OCI-LY7 (cell line): ENCODE measurements at regions not wholly inside any gene's neighbourhood (a gene's known extent, or its start where the extent isn't known, plus 50 kb on each side); places are given as distances from the start of the nearest gene placed in this dataset.

ENCODE experiments used
- BruUV-seq: library from RNA; stranded (reverse); fragments of 400-500 nt; replicated peaks from 2 replicates; lab custom pipeline; 2021; lab: Mats Ljungman, UMichigan
- CTCF ChIA-PET: fragments of 300-600 bp; sonication (Branson Sonifier 250); formaldehyde crosslinking; loops from one replicate; lab custom pipeline; 2022; ENCODE audit warnings: antibody characterized with exemption; ENCODE audit not compliant: unreplicated experiment; lab: Charles Lee
- POLR2A ChIA-PET: fragments of 300-600 bp; sonication (Branson Sonifier 250); formaldehyde crosslinking; loops from one replicate; lab custom pipeline; 2022; ENCODE audit warnings: antibody characterized with exemption; lab: Charles Lee
- DNase-seq: peaks from one replicate; pipeline ENCODE4 v3.0.0-alpha.2; 2015; ENCODE audit warnings: low spot score
- H2AFZ ChIP-seq: fragments of 200-600 bp; sonication (generic), shearing (Covaris generic); 2 replicates; pipeline ENCODE4 v1.6.1; 2014; ENCODE audit warnings: mild to moderate bottlenecking, antibody characterized with exemption, low read length, moderate library complexity
- H3K27ac ChIP-seq: fragments of 200-600 bp; sonication (generic); 2 replicates; pipeline ENCODE4 v1.5.1; 2014; ENCODE audit warnings: mixed run types, low read depth, mild to moderate bottlenecking, moderate library complexity, low read length, inconsistent platforms; ENCODE audit not compliant: poor library complexity, severe bottlenecking
- H3K36me3 ChIP-seq: fragments of 200-600 bp; sonication (generic); 2 replicates; pipeline ENCODE4 v1.6.1; 2014; ENCODE audit warnings: mild to moderate bottlenecking, antibody characterized with exemption, low read length, moderate library complexity, mixed read lengths; ENCODE audit not compliant: insufficient read depth
- H3K4me1 ChIP-seq: fragments of 200-600 bp; sonication (generic); 2 replicates; pipeline ENCODE4 v1.5.1; 2014; ENCODE audit warnings: mild to moderate bottlenecking, low read length; ENCODE audit not compliant: insufficient read depth, poor library complexity, severe bottlenecking
- H3K4me2 ChIP-seq: fragments of 200-600 bp; sonication (generic); 2 replicates; pipeline ENCODE4 v1.6.1; 2014; ENCODE audit warnings: mild to moderate bottlenecking, low read length
- H3K4me3 ChIP-seq: fragments of 200-600 bp; sonication (generic); 2 replicates; pipeline ENCODE4 v1.5.1; 2014; ENCODE audit warnings: mild to moderate bottlenecking, low read depth, low read length; ENCODE audit not compliant: poor library complexity, severe bottlenecking
- H3K79me2 ChIP-seq: fragments of 200-600 bp; sonication (generic); 2 replicates; pipeline ENCODE4 v1.6.1; 2016; ENCODE audit warnings: low read depth, mild to moderate bottlenecking, low read length, moderate library complexity, mixed read lengths; ENCODE audit not compliant: insufficient read depth
- H3K9me2 ChIP-seq: fragments of 200-600 bp; sonication (generic); 2 replicates; pipeline ENCODE4 v1.6.1; 2016; ENCODE audit warnings: mild to moderate bottlenecking, low read length, mixed read lengths; ENCODE audit not compliant: insufficient read depth
- H3K9me3 ChIP-seq: fragments of 200-600 bp; sonication (generic); 2 replicates; pipeline ENCODE4 v1.6.1; 2014; ENCODE audit warnings: mild to moderate bottlenecking, mixed run types, low read length, mixed read lengths
- H4K20me1 ChIP-seq: fragments of 200-600 bp; sonication (generic); 2 replicates; pipeline ENCODE4 v1.6.1; 2014; ENCODE audit warnings: mild to moderate bottlenecking, antibody characterized with exemption, low read length, moderate library complexity, mixed read lengths; ENCODE audit not compliant: insufficient read depth
- CTCF ChIP-seq: fragments of 200-600 bp; sonication (generic); conservative IDR thresholded peaks from 2 replicates; pipeline ENCODE4 v1.5.1; 2014; ENCODE audit warnings: mild to moderate bottlenecking, antibody characterized with exemption, low read length, moderate library complexity, mixed read lengths
- EZH2phosphoT487 ChIP-seq: fragments of 200-600 bp; sonication (generic); IDR thresholded peaks from 2 replicates; pipeline ENCODE4 v1.6.1; 2018; ENCODE audit warnings: low read depth, borderline replicate concordance, mild to moderate bottlenecking, mixed run types, antibody characterized with exemption, low read length, moderate library complexity, mixed read lengths
- intact Hi-C: fragments of 100-400 bp; cut with micrococcal nuclease; formaldehyde crosslinking; loops from one replicate; pipeline ENCODE4 v1.10.0; 2022; ENCODE audit not compliant: unreplicated experiment

GRCh38 chr2:144237108-144237507 is 282.8 kb downstream of the ZEB2 start:
- Histone ChIP-seq H3K4me1 (peaks cover 92% of the 10 kb centered on the region), H3K9me2 (no peaks in the 10 kb centered on the region), H3K36me3 (no peaks in the 10 kb centered on the region), H3K79me2 (peaks cover 63% of the 10 kb centered on the region), H3K4me3 (no peak overlapping the region), H4K20me1 (no peaks in the 10 kb centered on the region), H3K27ac (peak overlapping the region; percentile 98), H3K4me2 (peak overlapping the region; percentile 81), H3K9me3 (no peaks in the 10 kb centered on the region), H2AFZ (peak overlapping the region; percentile 73; the same call in 1 of the 2 replicates)
- BruUV-seq, result no TSS peak
- peak; percentile 41 for DNase-seq
- ChIA-PET CTCF (no interaction called here), POLR2A (interaction anchor here (0.9 to 3.5 kb wide), 8 partner anchors 9 to 88 kb away, joined by 3 to 28 read pairs (median 4); no protein-coding TSS in a partner anchor)
- TF ChIP-seq EZH2phosphoT487 (no peak), CTCF (no peak)
- intact Hi-C loops, result loop anchor here (10.0 kb wide), 1 partner anchor 1112 kb away; the partner anchor contains the start of gene ARHGAP15

GRCh38 chr2:144235050-144235449 is 284.9 kb downstream of the ZEB2 start:
- POLR2A ChIA-PET, result interaction anchor here (1.6 to 1.8 kb wide), 2 partner anchors 8 to 10 kb away, joined by 7 read pairs; no protein-coding TSS in a partner anchor
- no TSS peak for BruUV-seq
- H3K4me2 ChIP-seq, result no peak overlapping the region

More at GRCh38 chr2:144235050-144235449, 284.9 kb downstream of the ZEB2 start:
- peaks cover 50% of the 10 kb centered on the region for H3K79me2 ChIP-seq
- intact Hi-C loops, result loop anchor here (10.0 kb wide), 1 partner anchor 1110 kb away; the partner anchor contains the start of gene ARHGAP15
- no peaks in the 10 kb centered on the region for H3K9me3 ChIP-seq
- H4K20me1 ChIP-seq, result no peaks in the 10 kb centered on the region
- H3K27ac ChIP-seq, result no peak overlapping the region
- no peak for DNase-seq
- peaks cover 81% of the 10 kb centered on the region for H3K4me1 ChIP-seq
- CTCF ChIA-PET, result interaction anchor here (1.1 kb wide), 1 partner anchor 10 kb away, joined by 3 read pairs; no protein-coding TSS in a partner anchor
- H3K36me3 ChIP-seq, result no peaks in the 10 kb centered on the region
- no peak overlapping the region for H3K4me3 ChIP-seq
- TF ChIP-seq CTCF, result no peak
- no peak for TF ChIP-seq EZH2phosphoT487
- H2AFZ ChIP-seq, result no peak overlapping the region
- no peaks in the 10 kb centered on the region for H3K9me2 ChIP-seq
